Hematopoietic multipotent progenitor cell treated with erythropoietin and hydrocortisone succinate and interleukin-3 and kit ligand, for 17 days (in vitro differentiated cells): ENCODE measurements at regions not wholly inside any gene's neighbourhood (a gene's known extent, or its start where the extent isn't known, plus 50 kb on each side); places are given as distances from the start of the nearest gene placed in this dataset.

Source experiments
- DNase-seq: peaks from one replicate; pipeline ENCODE4 v3.0.0-alpha.2; 2015; ENCODE audit warnings: low spot score

DNA sequence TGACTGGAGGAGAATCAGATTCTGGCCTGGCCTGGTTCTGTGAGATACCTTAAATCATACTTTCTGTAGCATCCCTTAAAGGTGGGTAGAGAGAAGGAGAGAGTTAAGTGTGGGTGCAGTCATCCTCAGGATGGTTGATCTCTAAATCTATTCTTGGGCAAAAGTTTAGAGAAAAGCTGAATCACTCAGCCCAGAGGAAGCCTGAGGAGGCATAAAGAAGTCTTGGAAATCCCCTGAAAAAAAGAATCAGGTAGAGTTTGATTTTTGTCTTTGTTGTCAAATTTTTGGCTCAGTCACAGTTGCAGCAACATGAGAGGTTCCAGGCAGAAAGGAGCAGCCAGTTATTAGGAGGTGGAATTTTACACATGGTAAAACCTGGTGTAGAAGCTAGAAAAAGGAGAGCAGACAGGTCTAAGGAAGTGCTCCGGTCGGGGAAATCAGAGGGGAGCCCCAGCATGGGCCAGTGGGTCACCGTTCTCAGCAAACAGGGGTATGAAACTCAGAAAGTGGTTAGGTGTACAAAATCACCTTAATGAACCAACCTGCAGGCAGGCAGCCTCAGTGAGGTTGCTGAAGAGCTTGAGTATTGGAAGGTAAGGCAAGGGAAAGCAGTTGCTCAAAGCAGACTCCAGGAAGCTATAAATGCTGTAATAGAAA, 116.2 kb upstream of the CNTLN start:
- no peak for DNase-seq

DNA sequence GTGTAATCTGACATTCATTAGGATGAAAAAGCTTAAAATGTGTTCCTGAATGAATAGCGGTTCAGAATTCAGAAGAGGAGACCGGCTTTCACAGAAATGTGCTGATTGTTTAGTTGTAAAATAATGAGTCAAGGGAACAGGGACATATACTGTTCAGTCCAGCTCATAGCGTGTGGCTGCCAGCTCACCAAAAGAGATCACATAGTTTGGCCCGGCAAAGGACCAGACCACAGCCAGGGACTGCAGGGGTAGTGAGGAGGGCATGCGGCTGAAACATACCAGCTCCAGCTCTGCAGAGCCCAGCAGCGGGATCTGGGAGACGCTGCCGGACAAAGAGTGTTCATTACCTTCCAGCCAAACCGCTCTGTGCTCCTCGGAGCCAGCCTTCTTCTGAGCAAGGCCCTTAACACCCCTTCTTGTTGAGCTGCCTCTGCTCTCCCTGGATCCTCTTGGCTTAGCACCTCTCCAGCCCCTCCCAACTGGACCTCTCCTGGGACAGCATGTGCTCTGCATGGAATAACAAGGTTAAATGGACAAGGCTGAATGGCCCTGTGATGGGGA, 116.8 kb upstream of the CNTLN start:
- DNase-seq, result no peak

GRCh38 chr9:17013891-17014290, 120.9 kb upstream of the CNTLN start:
- DNase-seq, result no peak

DNA sequence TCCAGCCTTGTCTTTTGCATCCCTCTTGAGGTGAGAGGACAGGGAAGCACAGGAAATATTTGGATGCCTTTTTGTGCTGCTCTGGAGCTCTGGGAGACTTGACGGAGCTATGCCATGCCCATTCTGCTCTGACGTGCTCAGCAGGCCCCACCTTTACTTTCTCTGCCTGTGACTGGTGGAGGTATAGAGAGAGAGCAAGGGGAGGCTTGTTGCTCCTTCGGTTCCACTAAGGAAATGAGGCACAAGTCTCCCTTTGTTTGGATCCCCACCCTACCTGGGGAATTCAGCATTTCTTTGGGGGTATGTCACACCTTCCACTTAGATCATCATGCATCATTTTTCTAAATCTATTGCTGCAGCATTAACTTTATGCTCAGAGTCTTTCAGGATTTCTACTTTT, 121.8 kb upstream of the CNTLN start:
- DNase-seq, result no peak

DNA sequence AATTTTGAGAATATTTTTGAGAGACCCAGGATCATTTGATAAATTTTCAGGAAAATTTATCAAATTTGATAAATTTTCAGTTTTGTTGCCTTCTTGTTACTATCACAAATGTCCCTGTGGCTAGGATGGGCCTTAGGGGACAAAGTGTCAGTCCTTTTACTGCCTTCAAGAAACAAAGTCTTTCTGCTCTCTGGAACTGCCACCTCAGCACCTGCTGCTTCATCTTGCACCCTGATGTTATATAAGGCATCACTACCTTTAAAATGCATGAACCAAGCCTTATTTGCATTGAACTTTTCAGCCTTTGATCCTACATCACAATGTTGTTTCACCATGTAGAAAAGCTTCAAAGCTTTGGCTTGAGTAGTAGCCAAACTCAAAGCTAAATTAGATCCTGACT, 123.0 kb upstream of the CNTLN start:
- no peak for DNase-seq

DNA sequence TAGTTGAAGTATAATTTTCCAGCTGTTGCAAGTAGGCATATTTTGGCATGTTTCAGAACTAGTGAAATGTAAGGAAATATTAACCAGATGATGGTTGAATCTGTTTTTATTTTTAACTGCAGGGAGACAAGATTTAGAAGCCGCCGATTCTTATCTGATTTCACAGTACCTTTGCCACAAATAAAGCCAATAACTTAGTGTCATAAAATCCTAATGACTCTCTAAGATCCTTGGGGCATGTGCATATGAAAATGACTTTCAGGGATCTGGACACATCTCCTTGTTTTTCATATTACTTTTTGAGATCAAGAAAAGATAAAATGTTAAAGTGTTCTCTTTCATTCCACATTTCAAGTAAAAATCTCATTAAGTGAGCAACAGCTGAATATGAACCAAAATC, 125.8 kb upstream of the CNTLN start:
- DNase-seq, result no peak

GRCh38 chr9:17005056-17005823, 129.6 kb upstream of the CNTLN start:
- DNase-seq, result no peak

DNA sequence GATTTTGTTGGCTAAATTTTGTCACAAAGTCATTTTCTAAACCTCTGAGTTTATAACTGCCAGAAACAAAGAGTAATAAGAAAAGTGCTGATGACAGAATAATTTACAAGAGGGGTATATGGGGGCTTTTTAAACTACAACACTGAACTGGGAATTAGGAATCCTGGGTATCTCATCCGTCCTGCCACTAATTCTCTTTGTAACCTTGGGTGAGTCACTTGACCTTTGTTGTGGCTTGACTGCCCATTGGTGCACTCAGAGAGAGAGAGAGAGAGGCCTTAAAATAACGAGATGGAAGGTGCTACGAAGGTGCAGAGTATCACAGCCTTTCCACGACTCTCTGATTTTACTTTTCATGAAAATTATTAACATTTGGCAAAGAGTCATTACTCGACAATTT, 130.3 kb upstream of the CNTLN start:
- no peak for DNase-seq

DNA sequence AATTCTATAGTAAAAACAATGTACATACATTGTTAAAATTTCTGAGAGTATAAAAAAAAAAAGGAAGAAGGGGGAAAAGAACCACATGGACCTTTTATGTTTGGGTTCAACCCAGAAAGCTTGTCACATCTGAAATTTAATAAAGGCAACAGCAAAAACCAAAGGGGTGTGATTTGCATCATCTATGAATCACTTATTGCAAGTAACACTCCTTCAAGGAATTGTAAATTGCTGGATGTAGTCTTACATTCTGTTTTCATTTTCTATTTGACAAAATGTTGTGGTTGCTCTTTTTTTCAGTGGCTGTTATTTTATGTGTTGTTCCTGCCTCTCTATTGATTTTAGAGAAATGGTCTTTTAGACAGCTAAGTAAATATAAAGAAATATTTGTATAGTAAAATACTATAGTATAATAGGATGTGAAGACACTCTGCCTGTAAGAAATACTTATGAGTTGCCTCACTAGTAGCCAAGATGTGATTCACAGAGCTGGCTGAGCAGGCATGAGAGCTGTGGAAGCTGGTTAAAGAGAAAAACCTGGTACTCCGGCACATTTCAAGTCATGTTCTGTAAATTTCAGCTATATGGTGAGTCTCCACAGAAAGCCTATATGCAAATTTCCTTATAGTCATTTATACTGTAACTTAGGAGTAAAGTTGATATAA, 131.1 kb upstream of the CNTLN start:
- DNase-seq, result no peak

GRCh38 chr9:16996901-16997491, 126.5 kb upstream of the BNC2 start:
- no peak for DNase-seq

- DNase-seq, result no peak
Observed at GRCh38 chr9:16992138-16992537, 121.7 kb upstream of the BNC2 start.

DNA sequence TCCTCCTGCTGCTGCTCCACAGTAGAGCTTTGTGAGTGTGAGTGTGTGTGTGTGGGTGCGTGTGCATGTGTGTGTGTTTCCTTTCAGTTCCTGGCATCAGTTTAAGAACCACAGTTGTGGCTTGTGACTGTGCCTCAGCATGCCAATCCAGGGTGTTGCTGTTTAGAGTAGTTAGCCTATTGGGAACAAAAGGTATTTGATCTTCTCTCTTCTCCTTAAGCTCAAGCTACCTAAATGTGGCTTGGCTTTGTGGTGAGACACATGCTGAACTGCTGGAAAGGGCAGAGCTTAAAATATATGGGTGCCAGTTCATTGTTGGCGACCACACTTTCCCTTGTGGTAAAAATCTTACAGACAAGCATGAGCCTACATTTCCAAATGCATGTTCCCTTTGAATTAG, 116.6 kb upstream of the BNC2 start:
- DNase-seq, result no peak

DNA sequence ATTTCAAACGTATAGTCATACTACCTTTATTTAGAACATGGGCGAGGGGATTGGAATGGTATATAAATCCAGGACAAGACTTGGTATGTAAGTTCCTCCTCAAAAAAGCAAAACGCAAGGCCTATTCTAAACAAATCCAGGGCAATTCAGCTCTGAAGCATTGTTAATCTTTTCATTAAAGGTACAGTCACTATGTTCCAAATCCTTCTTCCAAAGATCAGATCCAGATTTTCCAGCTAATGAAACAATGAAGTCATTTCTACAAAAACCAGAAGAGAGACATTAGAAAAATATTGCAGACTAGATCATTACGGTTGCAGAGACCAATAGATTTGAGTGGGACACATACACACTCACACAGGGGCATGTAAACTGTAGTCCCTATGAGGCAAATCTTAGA, 116.1 kb upstream of the BNC2 start:
- DNase-seq, result no peak

DNA sequence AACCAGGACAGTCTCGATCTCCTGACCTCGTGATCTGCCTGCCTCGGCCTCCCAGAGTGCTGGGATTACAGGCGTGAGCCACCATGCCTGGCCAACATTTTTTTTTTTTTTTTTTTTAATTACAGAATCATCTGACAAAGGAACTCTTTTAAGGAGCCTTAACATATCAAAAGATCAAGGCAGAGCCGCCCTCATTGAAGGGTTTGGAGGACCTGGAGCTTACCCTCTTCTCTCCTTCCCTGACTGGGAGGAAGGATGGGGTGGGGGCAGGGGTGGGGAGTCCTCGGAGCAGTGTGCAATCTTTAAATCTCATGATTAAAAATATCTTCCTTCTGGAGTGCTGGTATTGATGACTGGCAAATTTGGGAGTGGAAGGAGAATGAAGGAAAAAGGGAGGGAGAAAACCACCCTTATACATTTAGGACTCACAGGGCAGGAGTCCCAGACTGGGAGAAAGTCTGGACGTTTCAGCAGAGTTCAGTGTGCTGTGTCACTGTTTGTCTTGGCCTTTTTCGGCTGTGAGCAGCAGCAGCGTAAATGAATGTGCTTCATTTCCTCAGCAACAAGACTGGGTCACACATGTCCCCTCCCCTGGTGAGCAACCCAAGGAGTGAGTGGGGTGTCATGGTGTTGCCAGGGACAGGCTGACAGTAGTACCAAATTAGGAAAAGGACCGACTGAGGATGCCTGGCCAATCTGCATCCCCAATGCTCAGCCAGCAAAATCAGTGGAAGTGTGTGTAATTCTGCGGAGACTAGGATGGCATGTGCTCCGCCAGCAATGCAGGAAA, 115.3 kb upstream of the BNC2 start:
- no peak for DNase-seq

- no peak for DNase-seq
Observed at GRCh38 chr9:16982780-16983310, 112.4 kb upstream of the BNC2 start.

DNA sequence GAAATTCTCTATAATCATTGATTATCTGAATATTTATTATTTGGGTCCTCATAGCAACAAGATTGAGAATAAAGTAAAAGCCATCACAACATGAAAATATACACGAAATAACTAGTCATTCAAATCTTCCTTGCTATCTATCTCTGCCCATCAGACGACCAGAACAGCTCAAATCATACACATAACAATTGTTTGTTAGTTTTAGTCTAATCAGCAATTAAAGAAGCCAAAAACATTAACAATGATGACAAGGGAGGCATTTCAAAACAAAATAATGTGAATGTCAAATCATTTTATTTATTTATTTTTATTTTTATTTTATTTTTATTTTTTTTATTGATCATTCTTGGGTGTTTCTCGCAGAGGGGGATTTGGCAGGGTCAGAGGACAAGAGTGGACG, 106.0 kb upstream of the BNC2 start:
- DNase-seq, result no peak

GRCh38 chr9:16974436-16974835, 104.0 kb upstream of the BNC2 start:
- DNase-seq, result no peak

DNA sequence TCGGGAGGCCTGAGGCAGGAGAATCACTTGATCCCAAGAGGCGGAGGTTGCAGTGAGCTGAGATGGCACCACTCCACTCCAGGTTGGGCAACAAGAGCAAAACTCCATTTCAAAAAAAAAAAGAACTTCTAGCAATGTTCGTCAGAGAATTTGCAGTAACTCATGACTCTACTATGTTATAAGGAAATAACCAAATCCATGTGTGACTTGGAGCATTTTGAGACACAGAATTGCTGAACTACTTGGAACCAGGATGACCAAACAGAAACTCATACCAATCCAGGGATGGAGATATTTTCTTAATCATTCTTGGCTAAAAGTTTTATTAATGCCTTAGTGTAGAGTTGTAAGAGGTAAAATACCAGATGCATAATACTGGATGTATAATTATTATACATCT, 99.9 kb upstream of the BNC2 start:
- no peak for DNase-seq

- no peak for DNase-seq
Observed at GRCh38 chr9:16964228-16964627, 93.8 kb upstream of the BNC2 start.

DNA sequence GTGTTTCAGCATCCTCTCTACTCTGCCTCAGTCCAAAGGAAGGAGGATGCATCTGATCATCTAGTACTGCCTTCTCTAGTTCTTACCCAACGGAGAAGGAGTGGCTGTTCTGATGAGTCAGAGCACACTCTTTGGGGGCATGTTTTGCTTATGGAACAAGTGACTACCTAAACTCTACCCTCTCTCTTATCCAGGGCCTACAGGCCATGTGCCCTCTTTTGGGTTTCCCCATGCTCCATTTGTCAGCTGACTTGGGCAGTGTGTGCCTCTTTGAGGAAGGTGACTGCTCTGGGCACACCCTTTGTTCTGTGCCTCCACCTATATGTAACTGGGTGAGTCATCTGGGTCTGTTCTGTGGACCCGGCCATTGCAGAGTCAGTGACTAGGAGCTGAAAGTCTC, 89.6 kb upstream of the BNC2 start:
- no peak for DNase-seq

GRCh38 chr9:16959391-16959790, 88.9 kb upstream of the BNC2 start:
- DNase-seq, result no peak

- no peak for DNase-seq
Observed at GRCh38 chr9:16954040-16954439, 83.6 kb upstream of the BNC2 start.
